HL-60 (cell line): ENCODE measurements at regions not wholly inside any gene's neighbourhood (a gene's known extent, or its start where the extent isn't known, plus 50 kb on each side); places are given as distances from the start of the nearest gene placed in this dataset.

Experiments
- CTCF ChIP-seq: IDR thresholded peaks from one replicate; pipeline ENCODE4 v1.5.1; 2011; ENCODE audit warnings: low read length, control low read depth, inconsistent platforms; ENCODE audit not compliant: insufficient read depth
- GABPA ChIP-seq: IDR thresholded peaks from 2 replicates; pipeline ENCODE4 v1.6.1; 2012; ENCODE audit warnings: low read depth
- POLR2AphosphoS5 ChIP-seq: IDR thresholded peaks from 2 replicates; pipeline ENCODE4 v1.6.1; 2012; ENCODE audit warnings: low read depth
- REST ChIP-seq: IDR thresholded peaks from 2 replicates; pipeline ENCODE4 v1.6.1; 2012; ENCODE audit warnings: low read depth; ENCODE audit not compliant: insufficient replicate concordance

- TF ChIP-seq CTCF (no peak), POLR2AphosphoS5 (no peak), REST (no peak), GABPA (no peak)
Observed at GRCh38 chr1:70586046-70586445, 175.0 kb downstream of the CTH start.
